Stomach (tissue), 8 donors: ENCODE measurements at regions not wholly inside any gene's neighbourhood (a gene's known extent, or its start where the extent isn't known, plus 50 kb on each side); places are given as distances from the start of the nearest gene placed in this dataset.

Experiments
- DNase-seq, 2 donors: peaks; one replicate each; pipeline versions ENCODE4 v3.0.0 to v3.0.0-alpha.2; 2013 to 2019
- H3K27ac ChIP-seq, 5 donors: fragments of 200-600 bp in 4 of 5; sonication (generic) in 4 of 5; one replicate each; pipeline ENCODE4 v1.5.1; 2013 to 2019; ENCODE audit warnings: mild to moderate bottlenecking in 1 of 5, moderate library complexity in 1 of 5
- H3K27me3 ChIP-seq, 3 donors: fragments of 200-600 bp; sonication (generic); one replicate each; pipeline ENCODE4 v1.5.1; 2017 to 2019; ENCODE audit warnings: mixed run types in 1 of 3
- H3K36me3 ChIP-seq, 4 donors: fragments of 200-600 bp; sonication (generic); 1 replicate in 3 of 4; 2 replicates in 1 of 4; pipeline ENCODE4 v1.5.1; 2016 to 2019
- H3K4me1 ChIP-seq, 4 donors: fragments of 200-600 bp; sonication (generic); one replicate each; pipeline ENCODE4 v1.5.1; 2016 to 2019
- H3K4me3 ChIP-seq, 4 donors: fragments of 200-600 bp; sonication (generic) in 3 of 4; one replicate each; pipeline ENCODE4 v1.5.1; 2016 to 2019; ENCODE audit warnings: mild to moderate bottlenecking in 1 of 4
- H3K9me3 ChIP-seq, 4 donors: fragments of 200-600 bp; sonication (generic); one replicate each; pipeline ENCODE4 v1.5.1; 2016 to 2019
- CTCF ChIP-seq, 7 experiments: fragments of 450-650 bp in 4 of 7; fragments of 200-600 bp in 3 of 7; sonication (generic) in 3 of 7; IDR thresholded peaks; one replicate each; pipeline ENCODE4 v1.5.1; 2016 to 2019; ENCODE audit warnings: antibody characterized with exemption in 7 of 7, control low read depth in 2 of 7, mild to moderate bottlenecking in 1 of 7
- EP300 ChIP-seq: sonication (generic); formaldehyde crosslinking; IDR thresholded peaks from one replicate; pipeline ENCODE4 v1.6.1; 2017; ENCODE audit warnings: antibody characterized with exemption
- POLR2A ChIP-seq, 4 donors: fragments of 450-650 bp; IDR thresholded peaks; one replicate each; pipeline ENCODE4 v1.6.1; 2016; ENCODE audit warnings: antibody characterized with exemption in 4 of 4, control low read depth in 2 of 4, mild to moderate bottlenecking in 1 of 4, moderate library complexity in 1 of 4
- POLR2AphosphoS5 ChIP-seq, 3 donors: sonication (generic); formaldehyde crosslinking; IDR thresholded peaks; one replicate each; pipeline ENCODE4 v1.6.1; 2016; ENCODE audit warnings: antibody characterized with exemption in 3 of 3
- WGBS, 5 donors: extraction: QIAGEN DNeasy Blood & Tissue Kit in 3 of 5; methylation state at CpG; one replicate each; pipeline versions ENCODE4 v1.1.5 to v1.1.7; 2013 to 2018; 5-methylcytosine and 5-hydroxymethylcytosine counted together
- intact Hi-C: fragments of 100-400 bp; cut with DNase I; formaldehyde crosslinking; loops from one replicate; pipeline ENCODE4 v1.15.1; 2023; ENCODE audit warnings: low total_unique reads
- donor health status: healthy with polysubstance abuse.
- donor health status: Bipolar disorder and iron deficiency.
- donor health status: healthy.

- WGBS, 5 donors = 81 to 100% (median 90%) methylated on average over 1 of the region's 1 CpG
- Histone ChIP-seq H3K4me3 (no peak overlapping the region), H3K9me3 (no peaks in the 10 kb centered on the region), H3K27me3 (no peaks in the 10 kb centered on the region), H3K4me1 (peaks cover 0 to 5% (median 0%) of the 10 kb centered on the region in 4 donors), H3K36me3 (no peaks in the 10 kb centered on the region), H3K27ac (no peak overlapping the region)
- intact Hi-C loops = no loop called here
- no peak for DNase-seq
- TF ChIP-seq POLR2A (IDR thresholded peaks at IDR 0.05) (no peak), POLR2AphosphoS5 (IDR thresholded peaks at IDR 0.05) (no peak), EP300 (no peak), CTCF (IDR thresholded peaks at IDR 0.05) (no peak)
Measured at GRCh38 chr6:40946738-40947301, 92.2 kb downstream of the UNC5CL start.

- Histone ChIP-seq H3K9me3 (no peaks in the 10 kb centered on the region), H3K4me3 (no peak overlapping the region), H3K27ac (no peak overlapping the region), H3K36me3 (no peaks in the 10 kb centered on the region), H3K27me3 (no peaks in the 10 kb centered on the region), H3K4me1 (peaks cover 0 to 9% (median 0%) of the 10 kb centered on the region in 4 donors)
- no peak for DNase-seq
- intact Hi-C loops = no loop called here
- 42 to 61% (median 57%) methylated on average over 2 of the region's 2 CpGs for WGBS, 5 donors
- TF ChIP-seq EP300 (no peak), CTCF (IDR thresholded peaks at IDR 0.05) (no peak), POLR2AphosphoS5 (IDR thresholded peaks at IDR 0.05) (no peak), POLR2A (IDR thresholded peaks at IDR 0.05) (no peak)
Measured at GRCh38 chr6:40937491-40937890, 101.5 kb downstream of the UNC5CL start.

- Histone ChIP-seq H3K27me3 (no peaks in the 10 kb centered on the region), H3K4me3 (no peak overlapping the region), H3K9me3 (no peaks in the 10 kb centered on the region), H3K4me1 (peaks cover 0 to 9% (median 0%) of the 10 kb centered on the region in 4 donors), H3K27ac (peak overlapping the region in 1 of 5 donors; percentile 25), H3K36me3 (no peaks in the 10 kb centered on the region)
- TF ChIP-seq EP300 (no peak), POLR2AphosphoS5 (IDR thresholded peaks at IDR 0.05) (peak in 1 of 3 donors; percentile 83)
- intact Hi-C loops = no loop called here
- 47 to 80% (median 56%) methylated on average over 3 of the region's 3 CpGs for WGBS, 5 donors
- DNase-seq = peak in 1 of 2 donors; percentile 37
Measured at GRCh38 chr6:40936818-40937251, 102.2 kb downstream of the UNC5CL start.

- Histone ChIP-seq H3K4me3 (no peak overlapping the region), H3K9me3 (no peaks in the 10 kb centered on the region), H3K4me1 (peaks cover 0 to 9% (median 0%) of the 10 kb centered on the region in 4 donors), H3K27me3 (no peaks in the 10 kb centered on the region), H3K36me3 (no peaks in the 10 kb centered on the region), H3K27ac (no peak overlapping the region)
- TF ChIP-seq POLR2A (IDR thresholded peaks at IDR 0.05) = no peak
- TF ChIP-seq EP300 = no peak
- no peak for TF ChIP-seq POLR2AphosphoS5 (IDR thresholded peaks at IDR 0.05)
- TF ChIP-seq CTCF (IDR thresholded peaks at IDR 0.05) = no peak
- WGBS, 5 donors = 80 to 91% (median 88%) methylated on average over 5 of the region's 5 CpGs
- intact Hi-C loops = no loop called here
- DNase-seq = no peak
Measured at GRCh38 chr6:40933864-40934263, 105.2 kb downstream of the UNC5CL start.

- peaks cover 0 to 9% (median 0%) of the 10 kb centered on the region in 4 donors for H3K4me1 ChIP-seq
- no peak overlapping the region for H3K4me3 ChIP-seq
- no peaks in the 10 kb centered on the region for H3K36me3 ChIP-seq
- intact Hi-C loops = no loop called here
- no peak for DNase-seq
- H3K27ac ChIP-seq = no peak overlapping the region
- no peaks in the 10 kb centered on the region for H3K27me3 ChIP-seq
- no peaks in the 10 kb centered on the region for H3K9me3 ChIP-seq
- 93 to 97% (median 97%) methylated on average over 6 of the region's 6 CpGs for WGBS, 5 donors
- TF ChIP-seq EP300 = no peak
- no peak for TF ChIP-seq CTCF (IDR thresholded peaks at IDR 0.05)
- TF ChIP-seq POLR2AphosphoS5 (IDR thresholded peaks at IDR 0.05) = no peak
- TF ChIP-seq POLR2A (IDR thresholded peaks at IDR 0.05) = no peak
Measured at GRCh38 chr6:40932953-40933352, 106.1 kb downstream of the UNC5CL start.
